H9 (cell line): ENCODE measurements at regions not wholly inside any gene's neighbourhood (a gene's known extent, or its start where the extent isn't known, plus 50 kb on each side); places are given as distances from the start of the nearest gene placed in this dataset.

ENCODE experiments used
- DNase-seq: peaks from one replicate; pipeline ENCODE4 v3.0.0-alpha.2; 2017
- H2AFZ ChIP-seq: one replicate; pipeline ENCODE4 v1.6.1; 2013; ENCODE audit warnings: mild to moderate bottlenecking, low read length, control low read depth, moderate library complexity
- H2AK5ac ChIP-seq: 2 replicates; pipeline ENCODE4 v1.6.1; 2013; ENCODE audit warnings: low read length, control low read depth, mixed read lengths; ENCODE audit not compliant: insufficient read length
- H2BK120ac ChIP-seq: one replicate; pipeline ENCODE4 v1.6.1; 2013; ENCODE audit warnings: low read depth, mild to moderate bottlenecking, low read length, control low read depth, inconsistent platforms; ENCODE audit not compliant: poor library complexity, severe bottlenecking
- H2BK12ac ChIP-seq: 2 replicates; pipeline ENCODE4 v1.6.1; 2013; ENCODE audit warnings: low read length, control low read depth, mixed read lengths, low read depth; ENCODE audit not compliant: insufficient read length
- H2BK15ac ChIP-seq: 2 replicates; pipeline ENCODE4 v1.6.1; 2013; ENCODE audit warnings: low read depth, low read length, control low read depth
- H2BK20ac ChIP-seq: one replicate; pipeline ENCODE4 v1.6.1; 2013; ENCODE audit warnings: low read depth, mild to moderate bottlenecking, low read length, control low read depth, inconsistent platforms; ENCODE audit not compliant: poor library complexity, severe bottlenecking
- H2BK5ac ChIP-seq: 2 replicates; pipeline ENCODE4 v1.6.1; 2013; ENCODE audit warnings: low read length, control low read depth, mixed read lengths; ENCODE audit not compliant: insufficient read length
- H3K14ac ChIP-seq: 2 replicates; pipeline ENCODE4 v1.6.1; 2013; ENCODE audit warnings: low read length, control low read depth; ENCODE audit not compliant: insufficient read depth
- H3K18ac ChIP-seq: 2 replicates; pipeline ENCODE4 v1.6.1; 2013; ENCODE audit warnings: low read depth, mild to moderate bottlenecking, mixed read lengths, low read length, control low read depth; ENCODE audit not compliant: insufficient read length
- H3K23ac ChIP-seq: 2 replicates; pipeline ENCODE4 v1.6.1; 2013; ENCODE audit warnings: low read length, control low read depth, mixed read lengths, low read depth; ENCODE audit not compliant: insufficient read length
- H3K23me2 ChIP-seq: 2 replicates; pipeline ENCODE4 v1.6.1; 2013; ENCODE audit warnings: low read depth, mild to moderate bottlenecking, mixed read lengths, low read length, control low read depth; ENCODE audit not compliant: insufficient read length, poor library complexity, severe bottlenecking
- H3K27ac ChIP-seq: 2 replicates; pipeline ENCODE4 v1.5.1; 2013; ENCODE audit warnings: low read length, control low read depth, mixed read lengths, low read depth; ENCODE audit not compliant: insufficient read length
- H3K27me3 ChIP-seq: 2 replicates; pipeline ENCODE4 v1.6.1; 2013; ENCODE audit warnings: low read length, control low read depth, inconsistent platforms; ENCODE audit not compliant: insufficient read depth
- H3K4ac ChIP-seq: 2 replicates; pipeline ENCODE4 v1.6.1; 2013; ENCODE audit warnings: low read depth, mild to moderate bottlenecking, control low read depth, inconsistent platforms, low read length, moderate library complexity
- H3K4me1 ChIP-seq: 2 replicates; pipeline ENCODE4 v1.6.1; 2013; ENCODE audit warnings: low read length, control low read depth, inconsistent platforms; ENCODE audit not compliant: insufficient read depth
- H3K4me2 ChIP-seq: 2 replicates; pipeline ENCODE4 v1.6.1; 2013; ENCODE audit warnings: low read length, control low read depth, mixed read lengths; ENCODE audit not compliant: insufficient read length, insufficient read depth
- H3K56ac ChIP-seq: 2 replicates; pipeline ENCODE4 v1.6.1; 2013; ENCODE audit warnings: low read depth, mild to moderate bottlenecking, mixed read lengths, low read length, control low read depth; ENCODE audit not compliant: insufficient read length
- H3K79me1 ChIP-seq: 2 replicates; pipeline ENCODE4 v1.6.1; 2013; ENCODE audit warnings: low read depth, mild to moderate bottlenecking, moderate library complexity, low read length, control low read depth, inconsistent platforms; ENCODE audit not compliant: insufficient read depth, poor library complexity, severe bottlenecking
- H3K79me2 ChIP-seq: 2 replicates; pipeline ENCODE4 v1.6.1; 2013; ENCODE audit warnings: low read length, control low read depth, inconsistent platforms; ENCODE audit not compliant: insufficient read depth
- H3K9ac ChIP-seq: 2 replicates; pipeline ENCODE4 v1.6.1; 2013; ENCODE audit warnings: low read length, control low read depth, mixed read lengths; ENCODE audit not compliant: insufficient read length; ENCODE audit errors: extremely low read depth
- H3K9me3 ChIP-seq: one replicate; pipeline ENCODE4 v1.6.1; 2013; ENCODE audit warnings: low read depth, low read length, inconsistent platforms; ENCODE audit not compliant: control insufficient read depth
- H3T11ph ChIP-seq: one replicate; pipeline ENCODE4 v1.6.1; 2013; ENCODE audit warnings: mild to moderate bottlenecking, low read length, control low read depth, inconsistent platforms
- H4K20me1 ChIP-seq: one replicate; pipeline ENCODE4 v1.6.1; 2013; ENCODE audit not compliant: control insufficient read depth, insufficient read length, insufficient read depth
- H4K5ac ChIP-seq: 2 replicates; pipeline ENCODE4 v1.6.1; 2013; ENCODE audit warnings: low read depth, mild to moderate bottlenecking, mixed read lengths, low read length, control low read depth; ENCODE audit not compliant: insufficient read length
- H4K8ac ChIP-seq: replicated peaks from 2 replicates; pipeline ENCODE4 v1.6.1; 2013; ENCODE audit warnings: low read length, control low read depth, mixed read lengths, low read depth; ENCODE audit not compliant: insufficient read length
- H4K91ac ChIP-seq: 2 replicates; pipeline ENCODE4 v1.6.1; 2013; ENCODE audit warnings: low read depth, mild to moderate bottlenecking, moderate library complexity, mixed read lengths, low read length, control low read depth; ENCODE audit not compliant: insufficient read length
- H3K27ac Mint-ChIP-seq, 3 experiments: 2 replicates in 2 of 3; 3 replicates in 1 of 3; pipeline ENCODE4 v1.8.0; 2020 to 2021; ENCODE audit warnings: mixed read lengths in 3 of 3, mild to moderate bottlenecking in 1 of 3, moderate library complexity in 1 of 3
- H3K27me3 Mint-ChIP-seq: 2 replicates; pipeline ENCODE4 v1.8.0; 2021; ENCODE audit warnings: low read depth, mild to moderate bottlenecking, moderate library complexity, mixed read lengths
- H3K36me3 Mint-ChIP-seq, 3 experiments: 2 replicates in 2 of 3; 3 replicates in 1 of 3; pipeline ENCODE4 v1.8.0; 2020 to 2021; ENCODE audit warnings: low read depth in 3 of 3, mixed read lengths in 3 of 3; ENCODE audit not compliant: insufficient read depth in 1 of 3
- H3K4me1 Mint-ChIP-seq, 2 experiments: 2 replicates each; pipeline ENCODE4 v1.8.0; 2020; ENCODE audit warnings: mixed read lengths in 2 of 2
- H3K4me3 Mint-ChIP-seq, 2 experiments: 2 replicates in 1 of 2; 3 replicates in 1 of 2; pipeline ENCODE4 v1.8.0; 2020 to 2021; ENCODE audit warnings: mild to moderate bottlenecking in 2 of 2, mixed read lengths in 2 of 2, moderate library complexity in 1 of 2
- H3K9me3 Mint-ChIP-seq, 2 experiments: 2 replicates in 1 of 2; 3 replicates in 1 of 2; pipeline ENCODE4 v1.8.0; 2020; ENCODE audit warnings: mild to moderate bottlenecking in 2 of 2, mixed read lengths in 2 of 2, moderate library complexity in 1 of 2
- WGBS: extraction: QIAGEN DNeasy Blood & Tissue Kit; methylation state at CpG from one replicate; pipeline ENCODE4 v1.1.7; 2013; ENCODE audit warnings: missing lambda C conversion rate, low lambda C conversion rate, mixed read lengths; ENCODE audit not compliant: insufficient read length; ENCODE audit errors: extremely low coverage; 5-methylcytosine and 5-hydroxymethylcytosine counted together
- TF ChIP-seq, protein P1 (sequence below): fragments of 200-600 bp; sonication (generic); conservative IDR thresholded peaks from 3 replicates; pipeline ENCODE4 v1.8.0; 2021; ENCODE audit warnings: antibody characterized with exemption, mild to moderate bottlenecking

DNA sequence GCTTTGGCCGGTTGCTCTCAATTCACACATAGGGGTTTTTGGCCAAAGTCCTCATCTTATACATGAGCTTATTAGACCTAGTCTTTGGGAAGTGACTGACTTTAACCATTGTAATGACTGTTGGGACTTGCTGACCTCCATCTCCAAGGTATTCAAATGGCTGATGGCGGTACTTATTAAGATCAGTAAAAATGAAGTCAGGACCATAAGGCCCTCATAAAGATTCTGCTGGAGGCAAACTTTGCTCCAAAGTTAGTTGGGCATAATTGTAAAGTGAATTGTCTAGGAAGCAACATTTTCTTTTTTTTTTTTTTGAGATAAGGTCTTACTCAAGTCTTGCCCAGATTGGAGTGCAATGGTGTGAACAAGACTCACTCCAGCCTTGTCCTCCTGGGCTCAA, 76.3 kb upstream of the MKLN1 start:
- Histone ChIP-seq H3K23ac (no peak overlapping the region), H3K4ac (no peak overlapping the region), H2AK5ac (no peak overlapping the region), H3K56ac (no peak overlapping the region), H3K27me3 (no peaks in the 10 kb centered on the region), H2BK20ac (no peak overlapping the region), H3T11ph (no peak overlapping the region), H3K14ac (no peak overlapping the region), H2BK12ac (no peak overlapping the region), H2BK15ac (no peak overlapping the region), H3K79me2 (peaks cover 1% of the 10 kb centered on the region; the same call in 1 of the 2 replicates), H4K8ac (no peak overlapping the region), H3K4me2 (no peak overlapping the region), H4K5ac (no peak overlapping the region), H3K18ac (no peak overlapping the region), H4K91ac (no peak overlapping the region), H3K23me2 (no peaks in the 10 kb centered on the region), H3K4me1 (no peaks in the 10 kb centered on the region), H3K9ac (no peak overlapping the region), H3K79me1 (no peaks in the 10 kb centered on the region), H3K9me3 (peaks cover 5% of the 10 kb centered on the region), H2BK5ac (no peak overlapping the region), H2BK120ac (no peak overlapping the region), H3K27ac (no peak overlapping the region), H4K20me1 (no peaks in the 10 kb centered on the region), H2AFZ (no peak overlapping the region)
- TF ChIP-seq, protein P1, sequence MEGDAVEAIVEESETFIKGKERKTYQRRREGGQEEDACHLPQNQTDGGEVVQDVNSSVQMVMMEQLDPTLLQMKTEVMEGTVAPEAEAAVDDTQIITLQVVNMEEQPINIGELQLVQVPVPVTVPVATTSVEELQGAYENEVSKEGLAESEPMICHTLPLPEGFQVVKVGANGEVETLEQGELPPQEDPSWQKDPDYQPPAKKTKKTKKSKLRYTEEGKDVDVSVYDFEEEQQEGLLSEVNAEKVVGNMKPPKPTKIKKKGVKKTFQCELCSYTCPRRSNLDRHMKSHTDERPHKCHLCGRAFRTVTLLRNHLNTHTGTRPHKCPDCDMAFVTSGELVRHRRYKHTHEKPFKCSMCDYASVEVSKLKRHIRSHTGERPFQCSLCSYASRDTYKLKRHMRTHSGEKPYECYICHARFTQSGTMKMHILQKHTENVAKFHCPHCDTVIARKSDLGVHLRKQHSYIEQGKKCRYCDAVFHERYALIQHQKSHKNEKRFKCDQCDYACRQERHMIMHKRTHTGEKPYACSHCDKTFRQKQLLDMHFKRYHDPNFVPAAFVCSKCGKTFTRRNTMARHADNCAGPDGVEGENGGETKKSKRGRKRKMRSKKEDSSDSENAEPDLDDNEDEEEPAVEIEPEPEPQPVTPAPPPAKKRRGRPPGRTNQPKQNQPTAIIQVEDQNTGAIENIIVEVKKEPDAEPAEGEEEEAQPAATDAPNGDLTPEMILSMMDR = no peak
- Mint-ChIP-seq H3K9me3 (peaks cover 19 to 21% of the 10 kb centered on the region in 2 experiments), H3K36me3 (peaks cover 12 to 20% (median 16%) of the 10 kb centered on the region in 3 experiments), H3K4me3 (no peak overlapping the region), H3K4me1 (peaks cover 5 to 9% of the 10 kb centered on the region in 2 experiments), H3K27me3 (peaks cover 2% of the 10 kb centered on the region; the same call in 1 of the 2 replicates), H3K27ac (no peak overlapping the region)
- DNase-seq = no peak
- WGBS = no CpG with 5 or more reads among the region's 2 CpGs
